ENCODE measurements at regions not wholly inside any gene's neighbourhood (a gene's known extent, or its start where the extent isn't known, plus 50 kb on each side); places are given as distances from the start of the nearest gene placed in this dataset.
"Not testable (repeated sequence)": the region's sequence is repeated elsewhere in the genome, so short reads cannot be mapped to it uniquely, and the experiment has no call there.

DNA sequence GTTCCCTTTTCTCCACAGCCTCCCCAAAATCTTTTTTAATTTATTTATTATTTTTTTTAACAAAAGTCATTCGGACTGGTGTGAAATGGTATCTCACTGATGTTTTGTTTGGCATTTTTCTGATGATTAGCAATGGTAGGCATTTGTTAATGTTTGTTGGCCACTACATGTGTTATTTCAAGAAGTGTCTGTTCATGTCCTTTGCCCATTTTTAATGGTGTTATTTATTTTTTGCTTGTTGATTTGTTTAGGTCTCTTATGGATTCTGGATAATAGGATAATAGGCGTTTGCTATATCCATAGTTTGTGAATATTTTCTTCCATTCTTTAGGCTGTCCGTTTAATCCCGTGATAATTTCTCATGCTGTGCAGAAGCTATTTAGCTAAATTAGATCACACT, 596.5 kb upstream of the DEFB115 start:
- DNase-seq (ENCODE audit: low read depth in 2 of 2) = not testable (repeated sequence)

DNA sequence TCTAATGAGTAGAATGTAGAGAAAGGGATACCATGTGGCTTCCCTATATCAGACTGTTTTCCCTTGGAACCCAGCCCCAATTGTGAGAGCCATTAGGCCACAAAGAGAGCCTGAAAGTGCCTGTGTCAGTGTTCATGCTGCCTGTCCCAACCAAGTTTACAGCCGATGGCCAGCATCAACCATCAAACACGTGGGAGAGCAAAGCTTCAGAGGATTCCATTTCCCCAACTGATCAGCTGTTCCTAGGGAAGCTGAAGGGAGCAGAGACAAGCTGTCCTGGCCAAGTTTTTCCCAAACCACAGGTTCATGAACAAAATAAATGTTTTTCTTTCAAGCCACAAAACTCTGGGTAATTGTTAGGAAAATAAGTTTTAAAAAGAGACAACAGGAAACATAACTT, 589.0 kb upstream of the DEFB115 start:
- DNase-seq (ENCODE audit: low read depth in 2 of 2) = not testable (repeated sequence)

DNA sequence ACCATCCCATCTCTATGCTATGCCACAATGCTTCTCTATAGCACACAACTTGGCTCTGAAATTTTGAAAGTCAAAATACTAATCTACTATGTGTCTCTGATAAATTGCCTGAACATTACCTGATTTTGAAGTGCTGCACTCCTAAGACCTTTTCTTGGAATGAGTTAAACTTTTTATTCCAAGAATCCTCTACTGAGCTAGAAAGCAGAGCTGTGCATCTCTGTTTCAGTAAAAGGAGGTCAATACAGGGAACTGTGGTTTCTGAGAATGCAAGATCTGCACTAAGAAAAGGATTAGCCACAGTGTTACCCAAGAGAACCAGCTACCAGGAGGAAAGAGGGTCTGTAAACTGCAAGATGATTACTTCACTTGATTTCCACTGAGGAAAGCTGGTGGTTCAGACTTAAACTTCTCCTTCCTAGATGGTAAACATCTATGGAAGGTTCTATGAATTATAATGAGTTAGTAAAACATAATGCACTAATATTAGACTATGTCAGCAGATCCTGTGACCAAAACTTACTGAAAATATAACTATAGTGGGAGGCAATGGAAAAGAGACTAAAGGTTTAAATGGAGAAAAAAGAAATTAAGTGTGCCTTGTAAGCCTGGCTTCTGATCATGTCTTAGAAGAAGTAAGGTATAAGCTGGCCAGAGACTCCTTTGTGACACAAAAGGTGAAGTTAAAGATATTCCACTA, 588.0 kb upstream of the DEFB115 start:
- not testable (repeated sequence) for DNase-seq (ENCODE audit: low read depth in 2 of 2)

DNA sequence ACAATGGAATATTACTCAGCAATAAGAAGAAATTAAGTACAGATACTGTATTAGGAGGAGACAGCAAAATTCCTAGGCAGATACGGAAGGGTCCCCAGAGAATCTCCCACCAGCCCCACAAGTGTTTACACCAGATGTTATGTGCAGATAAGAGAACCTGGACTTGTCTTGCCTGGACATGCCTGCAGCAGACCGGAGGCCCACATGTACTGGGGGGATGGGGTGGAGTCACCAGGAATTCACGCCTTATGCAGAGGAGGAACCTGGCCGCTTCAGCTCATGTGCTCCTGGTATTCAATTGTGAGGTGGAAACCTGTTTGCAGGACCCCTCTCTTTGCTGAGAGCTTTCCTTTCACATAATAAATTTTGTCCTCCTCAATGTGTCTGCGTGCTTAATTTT, 586.3 kb upstream of the DEFB115 start:
- not testable (repeated sequence) for DNase-seq (ENCODE audit: low read depth in 2 of 2)

DNA sequence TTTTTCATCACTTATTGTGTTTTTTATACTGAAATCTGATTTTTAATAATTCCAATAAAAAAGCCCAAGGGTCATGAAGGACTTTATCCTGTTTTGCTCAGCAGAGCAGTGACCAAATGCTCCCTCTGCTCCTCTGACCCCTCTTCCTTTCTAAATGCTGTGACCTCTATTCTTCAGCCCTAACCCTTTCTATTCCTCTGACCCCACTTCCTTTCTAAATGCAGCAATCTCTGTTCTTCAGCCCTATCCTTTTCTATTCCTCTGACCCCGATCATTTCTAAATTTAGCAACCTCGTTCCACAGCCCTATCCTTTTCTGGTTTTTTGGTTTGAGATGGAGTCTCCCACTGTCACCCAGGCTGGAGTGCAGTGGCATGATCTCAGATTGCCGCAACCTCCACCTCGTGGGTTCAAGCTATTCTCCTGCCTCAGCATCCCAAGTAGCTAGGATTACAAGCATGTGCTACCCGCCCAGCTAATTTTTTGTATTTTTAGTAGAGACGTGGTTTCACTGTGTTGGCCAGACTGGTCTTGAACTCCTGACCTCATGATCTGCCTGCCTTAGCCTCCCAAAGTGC, 581.4 kb upstream of the DEFB115 start:
- not testable (repeated sequence) for DNase-seq (ENCODE audit: low read depth in 2 of 2)

DNA sequence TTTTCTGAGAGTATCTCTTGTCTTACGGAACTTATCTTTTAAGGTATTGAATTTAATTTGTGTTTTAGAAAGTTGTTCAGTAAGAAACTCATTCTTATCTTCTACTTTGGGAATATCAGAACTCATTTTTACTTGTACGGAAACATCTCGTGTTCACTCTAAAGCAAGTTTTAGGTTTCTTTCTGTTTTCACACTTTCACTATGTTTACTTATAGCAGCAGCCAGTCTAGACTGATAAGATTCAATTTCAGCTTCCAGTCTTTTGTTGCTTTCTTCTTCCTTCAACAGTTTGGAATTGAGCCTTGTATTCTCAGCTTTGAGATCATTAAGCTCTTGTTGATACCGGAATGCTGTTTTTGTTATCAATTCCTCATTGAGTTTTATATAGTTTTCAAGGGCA, 575.2 kb upstream of the DEFB115 start:
- DNase-seq (ENCODE audit: low read depth in 2 of 2) = not testable (repeated sequence)

DNA sequence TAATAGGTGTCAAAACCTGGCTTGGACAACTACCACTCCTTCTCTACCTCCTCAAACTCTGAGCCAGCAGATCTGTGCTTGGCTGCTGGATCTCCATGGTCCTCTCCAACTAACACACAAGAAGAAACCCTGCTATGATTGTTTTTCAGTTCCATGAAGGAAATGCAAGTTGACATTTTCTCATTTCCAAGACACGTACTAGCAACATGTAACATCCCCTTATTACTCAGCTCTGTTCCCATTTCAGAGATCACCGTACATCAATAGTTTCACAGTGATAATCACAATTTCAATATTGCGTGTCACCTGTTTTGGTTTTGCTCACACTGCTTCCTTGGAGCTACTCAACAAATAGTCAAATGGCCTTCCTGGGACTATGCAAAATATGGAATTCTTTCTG, 544.6 kb upstream of the DEFB115 start:
- DNase-seq (ENCODE audit: low read depth in 2 of 2) = not testable (repeated sequence)

DNA sequence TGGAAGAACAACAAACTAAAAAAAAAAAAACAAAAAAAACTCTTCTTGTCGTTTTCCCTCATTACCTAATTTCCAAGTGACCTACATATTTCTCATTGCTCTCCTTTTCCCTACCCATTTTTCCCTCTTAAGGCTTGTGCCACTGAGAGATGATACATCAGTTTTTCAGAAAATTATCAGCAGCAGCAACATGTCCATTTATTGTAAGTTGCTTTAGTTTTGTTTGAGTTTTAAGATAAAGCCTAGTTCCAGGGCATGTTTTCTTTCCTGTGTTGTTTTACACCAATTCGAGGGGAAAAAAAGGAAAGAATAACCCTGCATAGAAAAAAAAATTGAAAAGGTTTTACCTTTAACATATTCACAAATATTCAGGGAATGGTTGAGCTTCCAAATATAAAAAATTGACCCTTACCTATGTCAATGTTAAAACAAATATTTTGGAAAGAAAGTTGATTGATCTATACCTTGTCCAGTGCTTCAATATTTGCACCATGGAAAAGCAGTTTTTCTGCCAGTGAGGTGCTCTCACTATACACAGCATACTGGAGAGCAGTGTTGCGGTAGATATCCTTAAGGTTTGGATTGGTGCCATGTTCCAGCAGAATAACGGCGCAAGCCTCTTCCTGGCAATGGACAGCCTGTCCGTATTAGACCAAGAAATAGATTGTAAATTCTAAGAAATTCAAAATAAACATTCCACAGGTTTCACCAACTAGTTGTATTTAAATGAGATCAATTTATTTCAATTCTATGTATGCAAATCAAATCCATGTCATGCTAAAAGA, 537.9 kb upstream of the DEFB115 start:
- DNase-seq (ENCODE audit: low read depth in 2 of 2) = not testable (repeated sequence)

DNA sequence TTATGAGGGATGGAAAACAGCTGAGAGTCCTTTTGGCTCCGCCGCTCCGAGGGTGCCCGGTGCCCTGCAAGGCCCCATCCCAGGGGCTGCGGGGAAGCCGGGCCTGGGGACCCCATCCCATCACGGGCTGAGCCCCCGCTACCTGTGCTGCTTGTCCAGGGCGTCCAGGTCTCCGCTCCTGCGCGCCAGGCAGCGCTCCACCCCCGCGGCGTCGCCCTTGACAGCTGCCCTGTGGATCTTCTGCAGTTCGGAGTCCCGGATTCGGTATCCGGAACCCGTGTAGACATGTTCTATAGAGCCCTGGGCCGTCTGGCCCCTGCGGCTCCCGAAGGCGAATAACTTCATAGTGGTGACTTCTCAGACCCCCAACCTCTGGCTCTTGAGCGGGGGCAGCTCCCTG, 534.0 kb upstream of the DEFB115 start:
- not testable (repeated sequence) for DNase-seq (ENCODE audit: low read depth in 2 of 2)

DNA sequence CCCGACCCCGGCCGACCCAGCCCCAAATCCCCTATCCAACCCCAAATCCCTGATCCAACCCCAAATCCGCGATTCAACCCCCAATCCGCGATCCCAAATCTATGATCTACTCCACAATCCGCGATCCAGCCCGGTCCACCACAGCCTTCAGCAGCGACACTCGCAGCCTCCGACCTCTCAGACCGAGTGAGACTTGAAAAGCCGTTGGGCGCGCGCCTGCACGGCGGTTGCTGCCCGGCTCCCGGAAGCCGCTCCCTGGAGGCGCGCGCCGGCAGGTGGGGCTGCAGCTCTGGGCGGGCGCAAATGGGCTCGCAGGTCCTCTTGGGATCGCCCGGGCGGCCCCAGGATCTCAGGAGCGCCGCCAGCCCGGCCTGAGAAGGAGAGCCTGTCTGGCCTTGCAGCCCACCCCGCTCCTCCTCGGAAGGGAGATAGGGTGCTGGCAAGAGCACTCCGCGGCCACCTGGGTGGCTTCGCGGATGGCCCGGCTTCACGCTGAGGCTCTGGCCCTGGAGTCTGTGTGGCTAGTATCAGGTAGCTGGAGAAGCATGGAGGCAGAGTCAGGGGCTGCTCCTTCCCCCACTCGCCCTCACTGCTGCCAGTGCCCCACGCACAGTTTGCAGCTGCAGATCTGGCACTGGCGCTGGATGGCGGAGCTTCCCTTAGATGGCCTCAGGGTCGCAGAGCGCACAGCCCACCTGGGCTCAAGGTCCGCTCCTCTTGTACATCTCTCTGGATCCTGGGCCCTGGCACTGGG, 533.4 kb upstream of the DEFB115 start:
- peak in 1 of 2 donors; percentile 7 for DNase-seq (ENCODE audit: low read depth in 2 of 2)

DNA sequence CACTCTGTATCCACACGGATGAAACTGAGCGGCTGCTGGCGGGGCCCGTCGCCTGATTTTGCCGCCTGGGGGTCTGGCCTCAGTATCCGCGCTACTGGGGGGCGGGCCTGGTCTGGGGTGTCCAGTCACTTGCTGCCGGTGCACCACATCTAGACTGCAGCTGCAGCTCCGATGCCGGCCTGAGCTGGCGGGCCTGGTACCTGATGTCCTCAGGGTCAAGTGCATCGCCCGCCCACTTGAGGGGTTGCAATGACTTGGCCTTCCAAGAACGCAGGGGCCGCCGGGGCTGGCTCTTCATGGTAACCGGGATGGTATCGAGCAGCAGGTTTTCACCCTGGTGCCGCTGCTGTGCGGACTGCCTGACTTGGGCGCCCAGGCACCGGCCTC, 532.8 kb upstream of the DEFB115 start:
- DNase-seq (ENCODE audit: low read depth in 2 of 2) = not testable (repeated sequence)

DNA sequence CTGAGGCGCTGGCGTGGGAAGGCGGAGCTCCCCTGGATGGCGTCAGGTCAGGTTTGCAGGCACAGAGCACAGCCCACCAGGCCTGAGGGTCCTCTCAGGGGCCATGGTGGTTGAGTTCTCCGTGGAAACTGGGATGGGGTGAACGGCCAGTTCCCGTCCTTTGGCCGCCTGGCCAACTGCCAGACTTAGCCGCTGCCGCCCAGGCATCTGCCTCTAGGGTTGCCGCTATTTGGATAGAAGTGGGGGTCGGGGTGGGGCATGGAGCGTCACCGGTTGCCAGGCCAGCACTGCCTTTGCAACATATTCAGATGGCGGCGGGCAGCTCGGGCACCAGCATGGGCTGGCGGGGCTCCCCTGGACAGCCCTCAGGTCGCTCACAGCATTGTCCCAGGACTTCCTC, 532.3 kb upstream of the DEFB115 start:
- not testable (repeated sequence) for DNase-seq (ENCODE audit: low read depth in 2 of 2)

DNA sequence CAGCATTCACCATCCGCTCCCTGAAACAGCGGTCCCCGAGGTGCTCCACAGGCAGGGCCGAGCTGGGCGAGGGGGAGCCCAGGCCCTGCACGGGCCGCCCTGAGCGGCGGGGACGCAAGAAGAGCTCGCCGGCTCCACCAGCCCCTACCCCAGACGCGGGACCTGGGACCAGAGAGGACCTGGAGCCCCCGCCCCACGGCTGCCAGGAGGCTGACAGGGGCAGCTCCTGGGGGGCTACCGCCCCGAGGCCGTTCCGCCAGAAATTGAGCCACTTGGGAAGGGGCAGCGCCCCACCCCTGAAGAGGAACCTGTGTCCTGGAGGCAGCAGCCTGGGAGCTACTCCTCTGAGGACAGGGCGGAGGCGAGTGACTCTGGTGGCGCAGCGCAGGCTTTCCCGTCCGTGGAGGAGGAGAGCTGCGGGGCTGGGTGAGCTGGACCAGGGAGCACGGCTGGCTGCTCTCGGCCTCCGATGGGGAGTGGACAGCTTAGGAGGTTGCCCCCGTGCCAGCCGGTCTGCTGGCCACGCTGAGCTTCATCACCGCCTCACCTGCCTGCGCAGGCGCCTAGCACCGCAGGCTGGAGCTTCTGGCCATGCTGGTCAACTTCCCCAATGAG, 529.1 kb upstream of the DEFB115 start:
- DNase-seq (ENCODE audit: low read depth in 2 of 2) = not testable (repeated sequence)
